Suprapubic skin (tissue), 3 donors: ENCODE measurements at regions not wholly inside any gene's neighbourhood (a gene's known extent, or its start where the extent isn't known, plus 50 kb on each side); places are given as distances from the start of the nearest gene placed in this dataset.

Experiments used
- CTCF ChIP-seq, 2 donors: fragments of 200-600 bp in 1 of 2; fragments of 450-650 bp in 1 of 2; sonication (generic) in 1 of 2; IDR thresholded peaks; one replicate each; pipeline ENCODE4 v1.5.1; 2016 to 2019; ENCODE audit warnings: antibody characterized with exemption in 2 of 2, mild to moderate bottlenecking in 1 of 2, moderate library complexity in 1 of 2
- POLR2AphosphoS5 ChIP-seq, 3 donors: sonication (generic); formaldehyde crosslinking; IDR thresholded peaks; one replicate each; pipeline ENCODE4 v1.6.1; 2017; ENCODE audit warnings: antibody characterized with exemption in 3 of 3

GRCh38 chr1:218616681-218617080 lies 271.5 kb downstream of the TGFB2 start:
- TF ChIP-seq POLR2AphosphoS5 (IDR thresholded peaks at IDR 0.05) (no peak), CTCF (IDR thresholded peaks at IDR 0.05) (no peak)
